ENCODE measurements at regions not wholly inside any gene's neighbourhood (a gene's known extent, or its start where the extent isn't known, plus 50 kb on each side); places are given as distances from the start of the nearest gene placed in this dataset.
"Not testable (repeated sequence)": the region's sequence is repeated elsewhere in the genome, so short reads cannot be mapped to it uniquely, and the experiment has no call there.

GRCh38 chr6:17182961-17183360 lies 81.1 kb downstream of the STMND1 start:
- no peak for ATAC-seq
- Mint-ChIP-seq H3K27me3 (peaks cover 6% of the 10 kb centered on the region), H3K36me3 (no peaks in the 10 kb centered on the region), H3K4me1 (no peaks in the 10 kb centered on the region), H3K9me3 (ENCODE audit: low read depth) (no peaks in the 10 kb centered on the region), H3K4me3 (no peak overlapping the region), H3K27ac (no peak overlapping the region)
- CTCF ChIA-PET, result no interaction called here
- DNase-seq, result no peak

- ATAC-seq, result no peak
- Mint-ChIP-seq H3K4me3 (no peak overlapping the region), H3K27me3 (peaks cover 6% of the 10 kb centered on the region), H3K36me3 (no peaks in the 10 kb centered on the region), H3K4me1 (no peaks in the 10 kb centered on the region), H3K9me3 (ENCODE audit: low read depth) (no peaks in the 10 kb centered on the region), H3K27ac (no peak overlapping the region)
- no peak for DNase-seq
- CTCF ChIA-PET, result no interaction called here
Measured at GRCh38 chr6:17186925-17187324, 85.1 kb downstream of the STMND1 start.

GRCh38 chr6:17193106-17193775 lies 87.9 kb upstream of the RBM24 start:
- CTCF ChIA-PET, result interaction anchor here (0.5 kb wide), 1 partner anchor 64 kb away, joined by 3 read pairs; no protein-coding TSS in a partner anchor
- Mint-ChIP-seq H3K9me3 (ENCODE audit: low read depth) (no peaks in the 10 kb centered on the region), H3K27ac (no peak overlapping the region), H3K4me3 (no peak overlapping the region), H3K4me1 (no peaks in the 10 kb centered on the region), H3K36me3 (no peaks in the 10 kb centered on the region), H3K27me3 (no peaks in the 10 kb centered on the region)
- DNase-seq (no peak), ATAC-seq (no peak)

- no peak for DNase-seq
- peaks cover 3% of the 10 kb centered on the region for H3K9me3 Mint-ChIP-seq (ENCODE audit: low read depth)
- no peak overlapping the region for H3K27ac Mint-ChIP-seq
- CTCF ChIA-PET, result no interaction called here
- no peak for ATAC-seq
- no peaks in the 10 kb centered on the region for H3K27me3 Mint-ChIP-seq
- H3K36me3 Mint-ChIP-seq, result no peaks in the 10 kb centered on the region
- no peaks in the 10 kb centered on the region for H3K4me1 Mint-ChIP-seq
- no peak overlapping the region for H3K4me3 Mint-ChIP-seq
Measured at GRCh38 chr6:17197607-17198006, 83.6 kb upstream of the RBM24 start.

GRCh38 chr6:17200395-17200794 lies 80.8 kb upstream of the RBM24 start:
- H3K9me3 Mint-ChIP-seq (ENCODE audit: low read depth), result peaks cover 3% of the 10 kb centered on the region
- no peak overlapping the region for H3K27ac Mint-ChIP-seq
- DNase-seq (no peak), ATAC-seq (no peak)
- CTCF ChIA-PET, result no interaction called here
- no peak overlapping the region for H3K4me3 Mint-ChIP-seq
- no peaks in the 10 kb centered on the region for H3K36me3 Mint-ChIP-seq
- no peaks in the 10 kb centered on the region for H3K27me3 Mint-ChIP-seq
- no peaks in the 10 kb centered on the region for H3K4me1 Mint-ChIP-seq

GRCh38 chr6:17202526-17202925 lies 78.6 kb upstream of the RBM24 start:
- no peaks in the 10 kb centered on the region for H3K4me1 Mint-ChIP-seq
- H3K36me3 Mint-ChIP-seq, result no peaks in the 10 kb centered on the region
- DNase-seq (no peak), ATAC-seq (no peak)
- no peak overlapping the region for H3K27ac Mint-ChIP-seq
- CTCF ChIA-PET, result no interaction called here
- no peak overlapping the region for H3K4me3 Mint-ChIP-seq
- H3K27me3 Mint-ChIP-seq, result no peaks in the 10 kb centered on the region
- H3K9me3 Mint-ChIP-seq (ENCODE audit: low read depth), result peaks cover 3% of the 10 kb centered on the region

- Mint-ChIP-seq H3K27me3 (no peaks in the 10 kb centered on the region), H3K36me3 (no peaks in the 10 kb centered on the region), H3K27ac (no peak overlapping the region), H3K9me3 (ENCODE audit: low read depth) (peaks cover 3% of the 10 kb centered on the region), H3K4me1 (no peaks in the 10 kb centered on the region), H3K4me3 (no peak overlapping the region)
- CTCF ChIA-PET, result no interaction called here
- DNase-seq (no peak), ATAC-seq (no peak)
Measured at GRCh38 chr6:17204533-17204932, 76.6 kb upstream of the RBM24 start.

GRCh38 chr6:17206566-17207072 lies 74.5 kb upstream of the RBM24 start:
- no peak overlapping the region for H3K27ac Mint-ChIP-seq
- ATAC-seq, result no peak
- no peak for DNase-seq
- H3K27me3 Mint-ChIP-seq, result no peaks in the 10 kb centered on the region
- H3K4me3 Mint-ChIP-seq, result no peak overlapping the region
- CTCF ChIA-PET, result no interaction called here
- no peaks in the 10 kb centered on the region for H3K4me1 Mint-ChIP-seq
- H3K36me3 Mint-ChIP-seq, result no peaks in the 10 kb centered on the region
- no peaks in the 10 kb centered on the region for H3K9me3 Mint-ChIP-seq (ENCODE audit: low read depth)

- CTCF ChIA-PET, result no interaction called here
- no peak overlapping the region for H3K4me3 Mint-ChIP-seq
- H3K9me3 Mint-ChIP-seq (ENCODE audit: low read depth), result no peaks in the 10 kb centered on the region
- DNase-seq (no peak), ATAC-seq (no peak)
- no peak overlapping the region for H3K27ac Mint-ChIP-seq
- H3K4me1 Mint-ChIP-seq, result no peaks in the 10 kb centered on the region
- H3K36me3 Mint-ChIP-seq, result no peaks in the 10 kb centered on the region
- no peaks in the 10 kb centered on the region for H3K27me3 Mint-ChIP-seq
Measured at GRCh38 chr6:17207281-17207680, 73.9 kb upstream of the RBM24 start.

GRCh38 chr6:17210683-17211082 lies 70.5 kb upstream of the RBM24 start:
- H3K9me3 Mint-ChIP-seq (ENCODE audit: low read depth), result no peaks in the 10 kb centered on the region
- CTCF ChIA-PET, result no interaction called here

GRCh38 chr6:17211101-17211500 lies 70.1 kb upstream of the RBM24 start:
- ATAC-seq, result no peak
- Mint-ChIP-seq H3K36me3 (no peaks in the 10 kb centered on the region), H3K27me3 (no peaks in the 10 kb centered on the region), H3K4me3 (no peak overlapping the region), H3K27ac (no peak overlapping the region), H3K4me1 (no peaks in the 10 kb centered on the region), H3K9me3 (ENCODE audit: low read depth) (no peaks in the 10 kb centered on the region)
- no peak for DNase-seq
- CTCF ChIA-PET, result no interaction called here

More at GRCh38 chr6:17210683-17211082, 70.5 kb upstream of the RBM24 start:
- Mint-ChIP-seq H3K36me3 (no peaks in the 10 kb centered on the region), H3K4me3 (no peak overlapping the region), H3K4me1 (no peaks in the 10 kb centered on the region), H3K27ac (no peak overlapping the region), H3K27me3 (no peaks in the 10 kb centered on the region)
- DNase-seq (no peak), ATAC-seq (no peak)

GRCh38 chr6:17212546-17213371 lies 68.4 kb upstream of the RBM24 start:
- H3K4me1 Mint-ChIP-seq, result no peaks in the 10 kb centered on the region
- no peak overlapping the region for H3K27ac Mint-ChIP-seq
- no peaks in the 10 kb centered on the region for H3K27me3 Mint-ChIP-seq
- ATAC-seq (no peak), DNase-seq (no peak)
- CTCF ChIA-PET, result no interaction called here
- H3K9me3 Mint-ChIP-seq (ENCODE audit: low read depth), result no peaks in the 10 kb centered on the region
- no peak overlapping the region for H3K4me3 Mint-ChIP-seq
- H3K36me3 Mint-ChIP-seq, result no peaks in the 10 kb centered on the region

GRCh38 chr6:17214106-17214505 lies 67.1 kb upstream of the RBM24 start:
- H3K4me3 Mint-ChIP-seq, result no peak overlapping the region
- no peaks in the 10 kb centered on the region for H3K27me3 Mint-ChIP-seq
- H3K4me1 Mint-ChIP-seq, result no peaks in the 10 kb centered on the region
- CTCF ChIA-PET, result no interaction called here
- DNase-seq (no peak), ATAC-seq (no peak)
- H3K27ac Mint-ChIP-seq, result no peak overlapping the region
- no peaks in the 10 kb centered on the region for H3K9me3 Mint-ChIP-seq (ENCODE audit: low read depth)
- no peaks in the 10 kb centered on the region for H3K36me3 Mint-ChIP-seq

- DNase-seq; H3K36me3 Mint-ChIP-seq; H3K27me3 Mint-ChIP-seq; H3K27ac Mint-ChIP-seq; H3K4me1 Mint-ChIP-seq; H3K4me3 Mint-ChIP-seq; H3K9me3 Mint-ChIP-seq (ENCODE audit: low read depth); CTCF ChIA-PET; ATAC-seq: not testable (repeated sequence)
Measured at GRCh38 chr6:17216972-17217371, 64.2 kb upstream of the RBM24 start.

Data from activated CD8-positive, alpha-beta memory T cell treated with anti-CD3 and anti-CD28 coated beads, Interleukin-2, amount 10 ng/mL, durations not matched to agents 7 days and 5 days (primary cell).